Hematopoietic multipotent progenitor cell treated with erythropoietin and hydrocortisone succinate and interleukin-3 and kit ligand, for 6 days (in vitro differentiated cells): ENCODE measurements at regions not wholly inside any gene's neighbourhood (a gene's known extent, or its start where the extent isn't known, plus 50 kb on each side); places are given as distances from the start of the nearest gene placed in this dataset.

ENCODE experiments used
- DNase-seq: peaks from one replicate; pipeline ENCODE4 v3.0.0-alpha.2; 2015

- DNase-seq: no peak
Observed at GRCh38 chr5:167512111-167512510, 779.3 kb upstream of the WWC1 start.

- no peak for DNase-seq
Observed at GRCh38 chr5:167513381-167513780, 778.1 kb upstream of the WWC1 start.

- no peak for DNase-seq
Observed at GRCh38 chr5:167514461-167514860, 777.0 kb upstream of the WWC1 start.

- DNase-seq: no peak
Observed at GRCh38 chr5:167525004-167525403, 766.4 kb upstream of the WWC1 start.

GRCh38 chr5:167528651-167529050 lies 762.8 kb upstream of the WWC1 start:
- no peak for DNase-seq

GRCh38 chr5:167530548-167530947 lies 760.9 kb upstream of the WWC1 start:
- no peak for DNase-seq

- no peak for DNase-seq
Observed at GRCh38 chr5:167533814-167534795, 757.3 kb upstream of the WWC1 start.

- DNase-seq: no peak
Observed at GRCh38 chr5:167539747-167540146, 751.7 kb upstream of the WWC1 start.

GRCh38 chr5:167546270-167546669 lies 745.2 kb upstream of the WWC1 start:
- no peak for DNase-seq

- DNase-seq: no peak
Observed at GRCh38 chr5:167552356-167552755, 739.1 kb upstream of the WWC1 start.

- no peak for DNase-seq
Observed at GRCh38 chr5:167553511-167553910, 737.9 kb upstream of the WWC1 start.

GRCh38 chr5:167554564-167555290 lies 736.7 kb upstream of the WWC1 start:
- DNase-seq: no peak

GRCh38 chr5:167555565-167556166 lies 735.8 kb upstream of the WWC1 start:
- no peak for DNase-seq

GRCh38 chr5:167557359-167557758 lies 734.1 kb upstream of the WWC1 start:
- peak; percentile 4 for DNase-seq

GRCh38 chr5:167561796-167562195 lies 729.6 kb upstream of the WWC1 start:
- DNase-seq: no peak

GRCh38 chr5:167564275-167564674 lies 727.2 kb upstream of the WWC1 start:
- DNase-seq: no peak

GRCh38 chr5:167565189-167565954 lies 726.1 kb upstream of the WWC1 start:
- DNase-seq: no peak

GRCh38 chr5:167570431-167570830 lies 721.0 kb upstream of the WWC1 start:
- DNase-seq: no peak

- no peak for DNase-seq
Observed at GRCh38 chr5:167571824-167572223, 719.6 kb upstream of the WWC1 start.

- DNase-seq: no peak
Observed at GRCh38 chr5:167573370-167574127, 717.9 kb upstream of the WWC1 start.

GRCh38 chr5:167574464-167574863 lies 717.0 kb upstream of the WWC1 start:
- no peak for DNase-seq

- DNase-seq: no peak
Observed at GRCh38 chr5:167575330-167575729, 716.1 kb upstream of the WWC1 start.
